ENCODE measurements at regions not wholly inside any gene's neighbourhood (a gene's known extent, or its start where the extent isn't known, plus 50 kb on each side); places are given as distances from the start of the nearest gene placed in this dataset.

- TF ChIP-seq CTCF (IDR thresholded peaks at IDR 0.05) = no peak
- no peak for TF ChIP-seq POLR2A (IDR thresholded peaks at IDR 0.05)
Observed at GRCh38 chr2:15869396-15869795, 71.0 kb upstream of the MYCN start.

Data from body of pancreas (tissue), 4 donors.